Left hindlimb (tissue), 1 donor: ENCODE measurements at regions not wholly inside any gene's neighbourhood (a gene's known extent, or its start where the extent isn't known, plus 50 kb on each side); places are given as distances from the start of the nearest gene placed in this dataset.
A peak's percentile ranks its signal among the peaks of the same experiment; 100 is the strongest.

Experiments
- DNase-seq: peaks from one replicate; pipeline ENCODE4 v3.0.0-alpha.2; 2018

- no peak for DNase-seq
Observed at GRCh38 chr2:133814890-133815289, 246.6 kb upstream of the NCKAP5 start.

DNA sequence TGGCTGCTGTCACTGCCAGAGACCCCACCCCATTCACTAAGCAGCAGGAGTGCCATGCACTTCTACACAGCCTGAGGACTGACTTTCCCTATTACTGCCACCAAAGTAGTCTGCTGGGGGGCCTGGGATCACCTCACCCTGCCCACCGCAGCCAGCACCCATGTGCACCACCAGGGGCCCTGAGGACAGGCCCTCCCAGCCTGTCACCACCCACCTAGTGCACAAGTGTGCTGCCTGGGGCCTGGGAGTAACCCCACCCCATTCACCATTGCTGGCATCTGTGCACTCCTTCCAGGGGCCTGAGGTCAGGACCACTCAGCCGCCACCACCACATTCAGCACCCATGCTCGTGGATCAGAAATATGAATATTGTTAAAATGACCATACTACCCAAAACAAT, 247.8 kb upstream of the NCKAP5 start:
- DNase-seq: no peak

- DNase-seq: no peak
Observed at GRCh38 chr2:133817680-133818566, 249.7 kb upstream of the NCKAP5 start.

DNA sequence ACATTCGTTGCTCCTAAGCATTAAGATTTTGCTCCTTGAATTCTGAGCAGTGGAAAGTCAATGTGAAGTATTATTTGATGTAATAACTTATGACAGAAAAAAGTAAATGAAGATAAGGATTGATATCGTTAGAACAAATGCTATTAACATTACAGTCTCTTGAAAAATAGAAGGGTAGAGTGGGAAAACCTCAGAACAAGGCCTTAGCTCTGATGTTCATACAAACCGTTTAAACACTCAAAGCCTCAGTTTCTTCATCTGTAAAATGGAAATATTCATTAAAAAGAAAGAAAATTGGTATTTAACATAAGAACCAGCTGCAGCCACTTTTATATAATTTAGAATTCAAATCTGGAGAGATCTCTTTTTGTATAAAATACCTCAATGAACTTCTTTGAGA, 250.4 kb upstream of the NCKAP5 start:
- DNase-seq: no peak

DNA sequence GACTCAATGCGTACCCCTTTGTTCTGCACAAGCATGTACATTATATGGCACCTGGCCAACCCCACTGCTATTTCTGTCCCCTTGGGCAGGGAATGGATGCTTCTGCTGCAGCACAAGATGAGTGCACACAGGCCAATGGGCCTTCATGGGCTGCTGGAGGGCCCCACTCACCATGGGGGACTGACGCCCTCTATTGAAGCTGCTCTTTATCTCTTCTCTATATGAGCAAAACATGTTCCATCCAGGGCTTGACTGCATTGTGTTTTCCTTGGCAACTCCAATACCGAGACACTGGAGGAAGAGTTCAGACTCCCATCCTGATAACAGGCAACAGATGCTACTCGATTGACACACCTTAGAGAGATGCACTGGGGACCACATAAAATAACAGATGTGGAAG, 251.6 kb upstream of the NCKAP5 start:
- DNase-seq: no peak

DNA sequence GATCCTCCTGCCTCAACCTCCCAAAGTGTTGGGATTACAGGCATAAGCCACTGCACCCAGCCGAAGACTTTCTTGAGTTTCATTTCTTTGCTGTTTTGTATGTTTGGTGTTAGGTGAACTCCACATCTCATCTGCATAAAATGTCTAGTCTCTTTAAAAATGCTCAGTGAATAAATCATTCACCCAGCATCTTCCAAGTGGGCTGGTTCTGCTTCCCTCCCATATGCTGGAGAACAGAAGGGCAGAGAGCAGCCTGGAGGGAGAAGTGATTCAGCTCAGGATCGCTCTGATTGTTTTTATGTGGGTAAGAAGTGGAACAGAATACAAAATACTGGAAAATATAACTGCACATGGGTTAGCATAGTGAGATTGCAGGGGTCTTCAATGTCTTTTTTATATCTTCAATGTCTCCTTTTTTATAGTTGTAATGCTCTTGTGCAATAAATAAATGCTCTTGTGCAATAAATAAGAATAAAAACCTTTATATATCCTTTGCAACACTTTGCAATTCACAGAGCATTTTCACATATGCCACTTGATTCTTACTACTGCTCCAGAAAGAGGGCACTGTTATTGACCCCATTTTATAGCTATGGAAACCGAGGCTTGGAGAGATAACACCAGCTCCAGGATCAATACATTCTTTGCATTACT, 253.0 kb upstream of the NCKAP5 start:
- no peak for DNase-seq

DNA sequence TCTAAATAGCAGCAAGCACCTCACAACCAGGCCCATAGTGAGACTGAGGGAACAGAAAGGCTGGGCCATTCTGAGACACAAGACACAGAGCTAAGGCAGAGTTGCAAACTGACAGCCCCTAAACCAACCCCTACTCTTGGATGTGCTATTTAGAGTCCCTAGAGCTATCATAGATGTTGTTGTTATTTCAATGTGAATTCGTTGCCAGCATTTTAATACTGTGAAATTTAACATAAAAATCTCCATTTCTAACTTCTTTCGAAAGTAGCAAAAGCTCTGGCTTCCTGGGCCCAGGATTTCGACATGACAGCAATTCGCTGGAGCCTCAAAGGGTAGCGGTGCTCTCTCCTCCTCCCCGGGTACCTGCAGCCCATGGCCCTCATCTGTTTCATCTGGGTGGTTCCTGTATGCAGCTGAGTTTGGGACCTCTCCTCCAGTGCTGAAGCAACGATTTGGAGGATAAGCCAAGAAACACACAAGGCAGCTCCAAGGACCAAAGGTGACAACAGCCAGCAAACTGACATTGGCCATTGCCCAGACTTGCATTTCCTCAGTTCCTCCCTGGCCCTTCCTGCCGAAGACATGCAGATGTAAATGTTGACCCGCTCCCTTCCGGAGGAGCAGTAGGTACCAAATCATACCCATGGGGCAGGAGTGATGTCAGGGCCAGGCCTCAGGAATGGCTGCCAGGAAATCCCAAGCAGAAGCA, 254.4 kb upstream of the NCKAP5 start:
- DNase-seq: no peak

GRCh38 chr2:133823226-133823550, 254.9 kb upstream of the NCKAP5 start:
- DNase-seq: no peak

DNA sequence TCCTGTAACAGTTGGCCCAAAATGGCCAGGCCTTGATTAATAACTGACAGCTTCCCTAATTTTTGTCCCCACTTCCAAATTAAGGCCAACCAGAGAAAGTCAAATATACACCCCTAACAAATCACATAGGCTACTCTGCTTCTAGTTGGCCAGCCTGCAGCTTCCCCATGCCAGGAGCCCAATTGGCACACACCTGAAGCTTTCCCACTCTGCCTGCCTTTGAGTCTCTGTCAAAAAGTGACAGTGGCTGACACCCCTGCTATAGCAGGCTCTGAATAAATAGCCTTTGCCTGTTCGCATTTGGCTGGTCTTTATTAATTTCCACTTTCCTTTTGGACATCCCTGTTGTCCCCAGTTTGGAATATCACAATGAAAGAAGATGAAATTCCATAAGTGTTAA, 256.6 kb upstream of the NCKAP5 start:
- no peak for DNase-seq

DNA sequence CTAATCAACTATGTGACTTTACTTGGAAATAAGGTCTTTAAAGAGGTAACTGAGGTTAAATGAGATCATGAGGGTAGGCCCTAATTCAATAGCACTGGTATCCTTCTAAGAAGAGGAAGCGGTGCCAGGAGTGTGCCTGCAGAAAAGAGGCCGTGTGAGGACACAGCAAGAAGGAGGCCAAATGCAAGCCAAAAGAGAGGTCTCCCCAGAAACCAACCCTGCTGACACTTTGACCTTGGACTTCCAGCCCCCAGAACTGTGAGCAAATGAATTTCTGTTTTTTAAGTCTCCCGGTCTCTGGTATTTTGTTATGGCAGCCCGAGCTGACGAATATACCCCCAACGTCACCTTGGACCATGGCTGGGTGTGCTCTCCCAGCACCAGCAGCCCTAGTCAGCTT, 257.5 kb upstream of the NCKAP5 start:
- DNase-seq: no peak

- DNase-seq: no peak
Observed at GRCh38 chr2:133828913-133829312, 260.6 kb upstream of the NCKAP5 start.

- DNase-seq: no peak
Observed at GRCh38 chr2:133829450-133830020, 261.3 kb upstream of the NCKAP5 start.

GRCh38 chr2:133833746-133834145, 265.5 kb upstream of the NCKAP5 start:
- DNase-seq: no peak

- no peak for DNase-seq
Observed at GRCh38 chr2:133835821-133836619, 267.8 kb upstream of the NCKAP5 start.

- DNase-seq: no peak
Observed at GRCh38 chr2:133836691-133837345, 268.6 kb upstream of the NCKAP5 start.

- no peak for DNase-seq
Observed at GRCh38 chr2:133837441-133838094, 269.3 kb upstream of the NCKAP5 start.

GRCh38 chr2:133838642-133839365, 270.5 kb upstream of the NCKAP5 start:
- DNase-seq: no peak

DNA sequence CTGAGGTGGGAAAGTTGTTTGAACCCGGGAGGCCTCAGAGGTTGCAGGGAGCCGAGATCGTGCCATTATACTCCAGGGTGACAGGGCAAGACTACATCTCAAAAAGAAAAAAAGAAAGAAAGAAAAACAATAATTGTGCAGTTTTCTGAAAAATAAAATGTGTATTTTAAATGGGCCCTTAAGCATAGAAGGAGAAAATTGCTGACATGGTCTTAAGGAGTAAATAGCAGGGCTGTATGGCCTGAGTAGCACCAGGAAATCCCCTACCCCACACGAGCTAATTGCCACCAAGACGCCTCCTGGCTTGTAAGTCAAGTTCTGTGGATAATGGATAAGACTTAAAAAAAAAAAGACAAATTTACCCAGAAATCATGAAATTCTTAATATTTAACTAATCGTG, 271.4 kb upstream of the NCKAP5 start:
- DNase-seq: no peak

- no peak for DNase-seq
Observed at GRCh38 chr2:133840761-133841160, 272.5 kb upstream of the NCKAP5 start.

GRCh38 chr2:133841900-133842299, 273.6 kb upstream of the NCKAP5 start:
- DNase-seq: peak; percentile 46

GRCh38 chr2:133842446-133842845, 274.2 kb upstream of the NCKAP5 start:
- no peak for DNase-seq
